MG63 (cell line): ENCODE measurements at regions not wholly inside any gene's neighbourhood (a gene's known extent, or its start where the extent isn't known, plus 50 kb on each side); places are given as distances from the start of the nearest gene placed in this dataset.

Source experiments
- DNase-seq: peaks from one replicate; pipeline ENCODE4 v3.0.0-alpha.2; 2020
- H3K27me3 ChIP-seq: fragments of 250-450 bp; sonication (Bioruptor Pico); 2 replicates; pipeline ENCODE4 v1.5.1; 2020; ENCODE audit warnings: mild to moderate bottlenecking, moderate library complexity
- H3K36me3 ChIP-seq: fragments of 250-450 bp; sonication (Bioruptor Pico); 2 replicates; pipeline ENCODE4 v1.5.1; 2020; ENCODE audit warnings: mild to moderate bottlenecking, moderate library complexity
- H3K4me3 ChIP-seq: fragments of 250-450 bp; sonication (Bioruptor Pico); 2 replicates; pipeline ENCODE4 v1.5.1; 2020; ENCODE audit warnings: mild to moderate bottlenecking, moderate library complexity
- H3K9me3 ChIP-seq: fragments of 250-450 bp; sonication (Bioruptor Pico); 2 replicates; pipeline ENCODE4 v1.5.1; 2020; ENCODE audit warnings: mild to moderate bottlenecking, moderate library complexity

GRCh38 chr11:105449100-105449734 is 160.7 kb upstream of the GRIA4 start:
- no peaks in the 10 kb centered on the region for H3K36me3 ChIP-seq
- H3K27me3 ChIP-seq: no peaks in the 10 kb centered on the region
- DNase-seq: no peak
- peaks cover 5% of the 10 kb centered on the region; the same call in 1 of the 2 replicates for H3K9me3 ChIP-seq
- no peak overlapping the region for H3K4me3 ChIP-seq

GRCh38 chr11:105448703-105449079 is 161.2 kb upstream of the GRIA4 start:
- Histone ChIP-seq H3K36me3 (no peaks in the 10 kb centered on the region), H3K27me3 (no peaks in the 10 kb centered on the region), H3K4me3 (no peak overlapping the region), H3K9me3 (peaks cover 5% of the 10 kb centered on the region; the same call in 1 of the 2 replicates)
- DNase-seq: no peak

GRCh38 chr11:105447936-105448702 is 161.8 kb upstream of the GRIA4 start:
- Histone ChIP-seq H3K9me3 (peaks cover 5% of the 10 kb centered on the region; the same call in 1 of the 2 replicates), H3K36me3 (no peaks in the 10 kb centered on the region), H3K4me3 (no peak overlapping the region), H3K27me3 (no peaks in the 10 kb centered on the region)
- DNase-seq: no peak

- no peak overlapping the region for H3K4me3 ChIP-seq
- H3K36me3 ChIP-seq: no peaks in the 10 kb centered on the region
- H3K27me3 ChIP-seq: no peaks in the 10 kb centered on the region
- no peak for DNase-seq
- peaks cover 5% of the 10 kb centered on the region; the same call in 1 of the 2 replicates for H3K9me3 ChIP-seq
These were observed 166.2 kb upstream of the GRIA4 start for GRCh38 chr11:105443623-105444022.

GRCh38 chr11:105432241-105432995 is 177.5 kb upstream of the GRIA4 start:
- H3K27me3 ChIP-seq: no peaks in the 10 kb centered on the region
- no peak for DNase-seq
- no peaks in the 10 kb centered on the region for H3K9me3 ChIP-seq
- no peaks in the 10 kb centered on the region for H3K36me3 ChIP-seq
- no peak overlapping the region for H3K4me3 ChIP-seq

- DNase-seq: no peak
- Histone ChIP-seq H3K27me3 (no peaks in the 10 kb centered on the region), H3K36me3 (no peaks in the 10 kb centered on the region), H3K9me3 (no peaks in the 10 kb centered on the region), H3K4me3 (no peak overlapping the region)
These were observed 180.6 kb upstream of the GRIA4 start for GRCh38 chr11:105429096-105429910.

GRCh38 chr11:105407101-105407500 is 202.8 kb upstream of the GRIA4 start:
- Histone ChIP-seq H3K4me3 (no peak overlapping the region), H3K9me3 (no peaks in the 10 kb centered on the region), H3K36me3 (no peaks in the 10 kb centered on the region)

GRCh38 chr11:105401269-105401809 is 208.5 kb upstream of the GRIA4 start:
- no peak overlapping the region for H3K4me3 ChIP-seq
- H3K36me3 ChIP-seq: no peaks in the 10 kb centered on the region
- no peak for DNase-seq
- no peaks in the 10 kb centered on the region for H3K9me3 ChIP-seq
- H3K27me3 ChIP-seq: no peaks in the 10 kb centered on the region

More at GRCh38 chr11:105407101-105407500, 202.8 kb upstream of the GRIA4 start:
- no peak for DNase-seq
- H3K27me3 ChIP-seq: no peaks in the 10 kb centered on the region

GRCh38 chr11:105399511-105399910 is 210.4 kb upstream of the GRIA4 start:
- Histone ChIP-seq H3K36me3 (no peaks in the 10 kb centered on the region), H3K4me3 (no peak overlapping the region), H3K9me3 (no peaks in the 10 kb centered on the region), H3K27me3 (no peaks in the 10 kb centered on the region)
- DNase-seq: no peak

- Histone ChIP-seq H3K27me3 (no peaks in the 10 kb centered on the region), H3K4me3 (no peak overlapping the region), H3K36me3 (no peaks in the 10 kb centered on the region), H3K9me3 (no peaks in the 10 kb centered on the region)
- no peak for DNase-seq
These were observed 211.2 kb upstream of the GRIA4 start for GRCh38 chr11:105398636-105399035.

GRCh38 chr11:105393326-105393725 is 216.5 kb upstream of the GRIA4 start:
- H3K27me3 ChIP-seq: no peaks in the 10 kb centered on the region
- DNase-seq: no peak
- no peaks in the 10 kb centered on the region for H3K36me3 ChIP-seq
- no peak overlapping the region for H3K4me3 ChIP-seq
- H3K9me3 ChIP-seq: no peaks in the 10 kb centered on the region

GRCh38 chr11:105392556-105392955 is 217.3 kb upstream of the GRIA4 start:
- Histone ChIP-seq H3K27me3 (no peaks in the 10 kb centered on the region), H3K4me3 (no peak overlapping the region), H3K9me3 (no peaks in the 10 kb centered on the region), H3K36me3 (no peaks in the 10 kb centered on the region)
- no peak for DNase-seq

- Histone ChIP-seq H3K36me3 (no peaks in the 10 kb centered on the region), H3K4me3 (no peak overlapping the region), H3K9me3 (no peaks in the 10 kb centered on the region), H3K27me3 (no peaks in the 10 kb centered on the region)
- DNase-seq: no peak
These were observed 219.9 kb upstream of the GRIA4 start for GRCh38 chr11:105389952-105390351.

GRCh38 chr11:105388006-105388405 is 221.9 kb upstream of the GRIA4 start:
- Histone ChIP-seq H3K27me3 (no peaks in the 10 kb centered on the region), H3K4me3 (no peak overlapping the region), H3K36me3 (no peaks in the 10 kb centered on the region), H3K9me3 (no peaks in the 10 kb centered on the region)
- no peak for DNase-seq

- no peak overlapping the region for H3K4me3 ChIP-seq
- no peaks in the 10 kb centered on the region for H3K9me3 ChIP-seq
- DNase-seq: no peak
- no peaks in the 10 kb centered on the region for H3K36me3 ChIP-seq
- no peaks in the 10 kb centered on the region for H3K27me3 ChIP-seq
These were observed 227.9 kb upstream of the GRIA4 start for GRCh38 chr11:105381941-105382340.

GRCh38 chr11:105377870-105378269 is 232.0 kb upstream of the GRIA4 start:
- no peaks in the 10 kb centered on the region; the same call in 1 of the 2 replicates for H3K9me3 ChIP-seq
- H3K4me3 ChIP-seq: no peak overlapping the region
- no peaks in the 10 kb centered on the region for H3K36me3 ChIP-seq
- no peaks in the 10 kb centered on the region for H3K27me3 ChIP-seq
- no peak for DNase-seq
